GM18870 (cell line): ENCODE measurements at regions not wholly inside any gene's neighbourhood (a gene's known extent, or its start where the extent isn't known, plus 50 kb on each side); places are given as distances from the start of the nearest gene placed in this dataset.

ENCODE experiments used
- ATAC-seq: cut with Tn5 transposase; IDR thresholded peaks from one replicate; pipeline ENCODE4 v1.9.1; 2021; ENCODE audit warnings: moderate library complexity; ENCODE audit not compliant: unreplicated experiment

DNA sequence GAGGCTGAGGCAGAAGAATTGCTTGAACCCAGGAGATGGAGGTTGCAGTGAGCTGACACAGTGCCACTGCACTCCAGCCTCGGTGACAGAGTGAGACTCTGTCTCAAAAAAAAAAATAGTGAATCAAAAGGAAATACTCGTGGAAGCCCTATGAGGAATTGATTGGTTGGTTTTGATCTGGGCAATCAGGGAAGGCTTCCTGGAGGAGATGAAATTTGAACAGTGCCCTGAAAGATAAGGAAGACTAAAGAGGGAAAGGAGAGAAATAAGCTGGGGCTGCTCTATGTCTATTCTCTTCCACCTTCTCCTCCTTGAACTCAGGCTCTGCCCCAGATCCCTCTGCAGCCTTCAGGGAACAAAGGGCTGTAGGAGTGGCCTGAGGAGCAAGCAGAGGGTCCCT, 54.1 kb downstream of the IRF2BPL start:
- ATAC-seq: no peak

DNA sequence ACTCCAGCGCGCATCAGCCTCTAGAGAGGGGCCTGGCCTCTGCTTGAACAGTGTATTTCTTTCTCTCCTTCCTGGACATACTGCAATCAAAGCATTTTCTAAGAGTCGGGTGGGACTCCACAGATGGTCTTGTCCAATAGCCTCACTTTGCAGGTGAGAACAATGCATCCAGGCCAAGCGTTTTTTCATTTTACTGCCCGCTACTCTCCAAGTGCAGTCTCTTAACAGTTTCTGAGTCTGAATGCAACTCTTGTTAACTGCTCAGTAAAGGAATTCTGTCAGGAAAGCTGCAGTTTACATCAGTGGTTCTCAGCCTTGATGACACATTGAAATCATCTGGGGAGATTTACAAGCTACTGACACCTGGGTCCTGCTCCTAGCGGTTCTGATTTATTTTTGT, 57.0 kb downstream of the IRF2BPL start:
- no peak for ATAC-seq

DNA sequence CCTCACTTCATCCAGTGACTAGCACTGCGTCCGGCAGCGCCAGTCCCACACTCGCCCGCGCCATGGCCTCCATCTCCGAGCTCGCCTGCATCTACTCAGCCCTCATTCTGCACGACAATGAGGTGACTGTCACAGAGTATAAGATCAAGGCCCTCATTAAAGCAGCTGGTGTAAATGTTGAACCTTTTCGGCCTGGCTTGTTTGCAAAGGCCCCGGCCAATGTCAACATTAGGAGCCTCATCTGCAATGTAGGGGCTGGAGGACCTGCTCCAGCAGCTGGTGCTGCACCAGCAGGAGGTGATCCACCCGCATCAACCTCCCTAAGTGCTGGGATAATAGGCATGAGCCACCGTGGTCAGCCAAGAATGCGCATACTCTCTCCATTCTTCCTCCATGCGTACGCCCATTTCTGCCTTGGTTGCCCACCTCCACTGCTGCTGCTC, 59.9 kb downstream of the IRF2BPL start:
- ATAC-seq: no peak

DNA sequence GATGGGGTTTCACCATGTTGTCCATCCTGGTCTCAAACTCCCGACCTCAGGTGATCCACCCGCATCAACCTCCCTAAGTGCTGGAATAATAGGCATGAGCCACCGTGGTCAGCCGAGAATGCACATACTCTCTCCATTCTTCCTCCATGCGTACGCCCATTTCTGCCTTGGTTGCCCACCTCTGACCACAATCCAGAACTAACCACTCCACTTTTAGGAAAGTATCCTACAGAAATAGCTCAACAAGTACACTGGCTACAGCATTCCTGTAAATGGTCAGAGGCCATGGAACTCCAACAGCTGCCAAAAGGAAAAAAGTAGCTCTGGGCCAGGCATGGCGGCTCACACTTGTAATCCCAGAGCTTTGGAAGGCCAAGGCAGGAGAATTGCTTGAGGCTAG, 60.7 kb downstream of the IRF2BPL start:
- no peak for ATAC-seq

DNA sequence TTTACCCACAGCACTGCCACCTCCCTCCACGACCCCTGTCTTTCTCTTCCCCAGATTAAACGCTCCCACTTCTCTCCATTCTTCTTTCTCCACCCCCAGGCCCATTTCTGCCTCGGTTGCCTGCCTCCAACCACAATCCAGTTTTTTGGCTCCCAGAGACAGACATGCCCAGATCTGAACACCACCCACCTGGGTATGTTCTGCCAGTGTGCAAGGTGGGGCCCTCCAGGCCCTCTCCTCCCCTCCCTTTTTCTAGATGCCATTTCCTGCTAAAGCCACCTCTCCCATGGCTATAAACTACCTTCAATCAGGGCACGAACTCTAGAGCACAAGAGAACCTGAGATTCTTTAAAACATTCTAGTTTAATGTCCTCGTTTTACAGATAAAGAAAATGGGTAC, 63.3 kb downstream of the IRF2BPL start:
- no peak for ATAC-seq

DNA sequence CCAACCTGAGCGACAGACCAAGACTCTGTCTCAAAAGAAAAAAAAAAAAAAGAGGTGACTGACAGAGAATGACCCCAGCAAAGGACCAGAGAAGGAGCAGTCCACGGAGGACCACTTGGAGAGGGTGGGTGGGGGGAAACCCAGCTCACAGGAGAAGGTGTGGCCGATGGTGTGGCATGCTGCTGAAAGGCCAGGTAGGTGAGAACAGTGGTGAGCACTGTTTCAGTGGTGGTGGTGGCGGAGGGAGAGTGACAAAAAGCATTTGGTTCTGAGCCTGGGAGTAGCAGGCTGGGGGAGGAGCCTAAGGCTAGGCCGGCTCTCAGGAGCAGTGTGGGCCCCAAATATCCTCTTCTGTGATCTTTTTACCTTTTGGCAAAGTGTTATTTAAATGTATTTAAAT, 63.8 kb downstream of the IRF2BPL start:
- no peak for ATAC-seq

DNA sequence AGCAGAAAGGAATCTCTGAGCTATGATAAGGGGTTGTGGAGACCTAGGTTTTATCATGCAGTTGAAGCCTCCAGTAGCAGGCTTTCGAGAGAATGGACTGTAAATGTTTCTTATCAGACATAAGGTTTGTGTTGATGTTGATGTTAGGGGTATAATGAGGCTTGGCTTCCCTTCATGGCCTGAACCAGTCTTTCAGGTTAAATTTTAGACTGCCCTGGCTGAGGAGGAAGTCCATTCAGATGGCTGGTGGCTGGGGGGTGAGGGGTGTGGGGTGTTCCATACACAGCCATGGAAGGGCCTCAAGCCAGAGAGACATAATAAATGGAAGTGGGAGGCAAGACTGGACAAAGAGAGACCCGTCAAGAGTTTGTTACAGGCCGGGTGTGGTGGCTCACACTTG, 65.1 kb downstream of the IRF2BPL start:
- ATAC-seq: no peak

DNA sequence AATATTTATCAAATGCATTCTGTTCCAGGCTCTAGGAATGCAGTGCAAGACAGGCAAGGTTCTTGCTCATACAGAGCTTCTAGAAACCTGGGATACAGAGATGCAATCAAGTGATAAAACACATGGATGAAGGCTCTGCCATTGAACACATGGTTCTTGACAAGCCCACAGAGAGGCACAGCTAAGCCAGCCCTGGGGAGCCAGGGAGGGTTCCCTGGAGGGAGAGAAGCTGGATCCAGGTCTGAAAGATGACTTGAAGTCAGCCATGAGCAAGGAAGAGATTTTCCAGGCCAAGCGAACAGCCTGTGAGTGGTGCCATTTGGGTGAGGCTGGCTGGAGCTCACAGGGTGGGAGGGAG, 66.2 kb downstream of the IRF2BPL start:
- no peak for ATAC-seq

DNA sequence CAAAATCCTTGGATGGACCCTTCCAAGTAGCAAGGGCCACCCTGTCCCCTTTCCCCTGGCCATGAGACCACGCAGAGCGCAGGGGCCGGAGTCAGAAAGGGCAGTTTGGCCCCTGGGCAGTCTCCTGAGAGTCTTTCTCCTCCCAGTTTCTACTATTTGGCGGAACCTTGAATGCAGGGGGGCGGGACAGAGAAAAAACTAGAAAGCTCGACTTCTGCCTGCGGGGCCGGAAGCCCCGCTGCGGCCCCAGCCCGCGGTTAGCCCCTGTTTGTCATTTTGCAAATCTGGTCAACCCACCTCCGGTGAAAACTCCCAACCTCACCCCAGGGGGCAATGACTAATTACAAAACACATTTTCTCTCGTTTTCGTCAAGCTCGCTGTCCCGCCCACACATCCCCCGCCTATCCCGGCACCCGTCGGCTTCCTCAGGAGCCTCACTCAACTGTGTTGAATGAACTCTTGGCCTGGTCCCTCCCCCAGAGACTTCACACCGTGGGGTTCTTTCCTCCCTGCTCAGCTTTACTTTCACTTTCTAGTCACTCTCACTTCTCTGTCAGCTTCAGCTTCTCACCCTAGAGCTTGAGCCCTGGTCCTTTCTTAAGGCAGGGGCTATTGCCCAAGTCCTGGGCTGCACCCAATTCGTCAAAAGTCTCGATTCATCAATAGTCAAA, 66.7 kb downstream of the IRF2BPL start:
- peak; percentile 78 for ATAC-seq

DNA sequence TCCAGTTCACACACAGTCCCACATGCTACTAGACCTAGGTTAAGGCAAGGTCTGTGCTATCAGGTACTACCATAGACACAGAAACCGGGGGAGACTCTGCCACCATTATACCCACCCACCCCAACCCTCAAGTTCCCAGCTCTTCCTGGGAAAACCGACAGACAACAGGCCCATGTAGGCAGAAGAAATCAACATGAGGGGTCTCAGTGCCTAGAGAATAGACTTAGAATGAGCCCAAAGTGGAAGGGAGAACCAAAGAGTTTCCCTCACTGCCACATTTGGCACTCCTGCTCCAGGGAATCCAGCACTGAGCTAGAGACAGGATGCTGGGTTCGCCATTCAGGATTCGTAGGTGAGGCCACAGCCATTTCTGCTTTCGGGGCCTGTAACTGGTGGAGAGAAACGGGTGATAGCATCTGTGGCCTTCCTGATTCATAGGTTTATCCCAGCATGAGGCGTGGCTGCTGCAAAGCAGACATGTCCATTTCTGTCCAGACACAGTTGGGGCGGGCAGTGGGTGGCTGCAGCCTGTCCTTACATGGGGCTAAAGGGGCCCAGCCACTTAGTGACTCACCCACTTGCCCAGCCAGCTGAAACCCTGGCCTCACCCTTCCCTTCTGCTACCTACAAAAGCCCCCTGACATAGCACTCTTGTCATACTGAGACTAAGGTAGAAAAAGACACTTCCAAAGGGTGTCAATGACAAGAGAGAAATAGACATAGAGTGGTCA, 69.4 kb downstream of the IRF2BPL start:
- no peak for ATAC-seq

DNA sequence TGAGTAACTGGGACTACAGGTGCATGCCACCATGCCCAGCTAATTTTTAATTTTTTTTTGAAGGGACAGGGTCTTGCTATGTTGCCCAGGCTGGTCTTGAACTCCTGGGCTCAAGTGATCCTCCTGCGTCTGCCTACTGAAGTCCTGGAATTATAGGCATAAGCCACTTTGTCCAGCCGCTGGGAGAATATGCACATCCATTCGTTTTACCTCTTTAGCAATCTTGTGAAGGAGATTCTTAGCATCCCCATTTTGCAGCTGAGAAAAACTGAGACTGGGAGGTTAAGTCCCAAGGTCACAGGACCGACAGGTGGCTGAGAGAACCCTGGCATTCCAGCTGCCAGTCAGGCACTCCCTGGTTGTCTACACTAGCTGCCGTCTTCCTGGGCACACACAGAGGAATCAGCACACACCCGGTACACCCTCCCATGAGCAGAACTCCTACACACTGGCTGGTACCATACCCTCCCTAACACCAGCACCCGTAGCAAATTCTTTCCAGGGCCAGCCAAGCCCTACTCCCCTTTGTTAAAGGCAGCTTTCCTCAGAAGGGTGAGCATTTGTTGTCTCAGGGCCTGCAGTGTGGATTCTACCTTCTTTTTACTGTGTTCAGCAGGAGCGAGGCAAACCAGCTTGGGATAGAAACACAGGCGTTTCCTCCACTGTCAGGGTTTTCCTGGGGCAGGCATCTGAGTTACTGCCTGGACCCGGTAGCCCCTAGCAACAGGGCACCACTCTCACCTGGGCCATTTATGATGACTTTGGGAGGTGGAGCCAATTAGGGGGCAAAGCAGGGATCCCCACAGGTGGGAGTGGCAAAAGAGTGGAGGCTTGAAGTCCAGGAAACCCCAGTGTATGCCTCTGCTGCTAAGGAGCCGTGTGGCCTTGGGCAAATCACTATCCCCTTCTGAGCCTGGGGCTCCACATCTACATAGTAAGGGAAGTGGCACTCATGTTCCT, 70.2 kb downstream of the IRF2BPL start:
- ATAC-seq: no peak

DNA sequence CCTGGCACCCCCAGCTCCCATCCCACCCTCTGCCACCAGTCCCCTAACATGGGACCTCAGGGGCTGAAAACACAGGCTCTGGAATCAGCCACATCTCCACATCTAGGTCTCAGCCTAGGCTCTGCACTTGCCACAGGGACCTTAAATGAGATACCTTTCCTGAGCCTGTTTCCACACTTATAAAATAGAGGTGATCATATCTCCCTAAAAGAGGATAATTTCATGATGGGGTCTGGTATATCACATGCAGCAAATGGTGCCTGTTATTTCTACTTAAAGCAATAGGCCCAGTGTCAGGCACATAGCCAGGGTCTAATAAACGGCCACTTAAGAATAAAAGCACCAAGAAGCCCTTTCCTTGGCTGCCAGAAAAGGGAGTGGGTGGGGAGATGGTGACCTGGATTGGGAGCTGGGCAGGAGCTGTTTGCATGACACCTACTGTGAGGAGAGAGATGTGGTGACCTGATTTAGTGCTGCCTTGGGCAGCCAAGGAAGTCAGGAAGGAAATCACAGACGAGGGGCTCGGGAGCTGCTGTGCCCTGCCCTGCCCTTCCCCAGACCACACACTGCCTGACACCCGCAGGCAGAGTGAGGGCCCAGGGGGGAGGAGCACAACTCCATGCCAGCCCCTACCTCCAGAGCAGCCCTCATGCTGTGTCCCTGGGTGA, 71.2 kb downstream of the IRF2BPL start:
- ATAC-seq: no peak

DNA sequence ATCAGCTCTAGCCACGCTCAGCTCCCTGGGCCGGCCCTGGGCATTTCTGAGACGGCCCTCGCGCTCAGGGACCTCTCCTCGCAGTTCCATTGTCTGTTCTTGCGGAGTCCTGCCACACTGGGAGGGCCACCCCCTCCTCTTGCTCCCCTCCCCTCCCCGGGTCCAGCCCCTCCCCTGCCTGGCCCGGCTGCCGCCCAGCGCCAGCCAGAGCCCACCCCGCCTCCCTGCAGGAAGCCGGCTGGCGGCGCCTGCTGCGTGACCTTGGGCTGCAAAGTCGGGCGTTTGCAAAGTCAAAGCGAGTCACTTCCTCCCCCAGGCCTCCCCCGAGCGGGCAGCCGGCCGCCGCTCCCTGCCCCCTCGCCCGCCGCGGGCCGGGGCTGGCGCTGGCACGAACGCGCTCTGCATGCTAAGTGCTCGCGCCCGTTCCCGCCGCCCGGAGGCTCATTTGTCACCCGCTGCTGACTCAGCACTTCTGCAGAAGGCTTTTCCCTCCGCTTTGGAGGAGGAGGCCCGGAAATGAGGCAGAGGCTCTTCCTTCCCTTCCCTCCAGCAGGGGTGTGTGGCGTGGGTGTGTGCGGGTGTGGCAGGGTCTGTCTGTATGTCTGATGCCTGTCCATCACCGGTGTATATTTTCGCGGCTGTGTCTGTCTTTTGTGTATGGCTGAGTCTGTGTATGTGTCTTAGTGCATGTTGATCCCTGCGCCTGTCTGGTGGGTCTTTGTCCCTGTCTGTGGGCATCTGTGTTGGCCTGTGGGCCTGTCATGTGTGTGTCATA, 72.0 kb downstream of the IRF2BPL start:
- ATAC-seq: peak; percentile 20

DNA sequence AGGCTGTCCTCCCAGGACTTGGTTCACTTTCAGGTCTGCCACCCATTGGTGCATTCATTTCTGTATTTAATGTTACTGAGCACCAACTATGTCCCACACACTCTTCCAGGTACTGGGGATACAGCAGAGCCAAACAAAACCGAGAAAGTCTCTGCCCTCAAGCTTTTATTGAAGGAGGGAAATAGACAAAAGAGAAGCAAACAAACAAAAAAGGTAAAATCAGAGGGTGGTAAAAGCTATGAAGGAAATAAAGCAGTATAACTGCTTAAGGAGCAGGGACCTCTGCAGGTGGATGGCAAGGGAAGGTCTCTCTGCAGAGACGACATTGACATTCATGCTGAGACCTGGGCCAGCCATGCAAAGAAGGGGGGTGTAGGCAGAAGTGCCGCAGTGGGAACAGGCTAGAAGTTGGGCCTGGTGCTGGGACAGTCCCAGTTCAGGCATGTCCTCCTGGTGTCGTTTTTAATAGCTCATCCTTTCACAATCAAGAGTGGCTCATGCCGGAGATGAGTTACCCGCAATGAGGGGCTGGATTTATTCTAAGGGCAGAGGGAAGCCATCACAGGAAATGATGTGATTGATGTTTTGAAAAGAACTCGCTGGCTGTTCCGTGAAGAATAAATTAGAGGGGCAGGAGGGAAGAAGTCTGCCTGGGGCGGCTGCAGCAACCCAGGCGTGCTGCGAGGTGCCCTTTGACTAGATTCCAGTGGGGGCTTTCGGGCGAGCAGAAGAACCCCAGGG, 72.8 kb downstream of the IRF2BPL start:
- ATAC-seq: peak; percentile 24

DNA sequence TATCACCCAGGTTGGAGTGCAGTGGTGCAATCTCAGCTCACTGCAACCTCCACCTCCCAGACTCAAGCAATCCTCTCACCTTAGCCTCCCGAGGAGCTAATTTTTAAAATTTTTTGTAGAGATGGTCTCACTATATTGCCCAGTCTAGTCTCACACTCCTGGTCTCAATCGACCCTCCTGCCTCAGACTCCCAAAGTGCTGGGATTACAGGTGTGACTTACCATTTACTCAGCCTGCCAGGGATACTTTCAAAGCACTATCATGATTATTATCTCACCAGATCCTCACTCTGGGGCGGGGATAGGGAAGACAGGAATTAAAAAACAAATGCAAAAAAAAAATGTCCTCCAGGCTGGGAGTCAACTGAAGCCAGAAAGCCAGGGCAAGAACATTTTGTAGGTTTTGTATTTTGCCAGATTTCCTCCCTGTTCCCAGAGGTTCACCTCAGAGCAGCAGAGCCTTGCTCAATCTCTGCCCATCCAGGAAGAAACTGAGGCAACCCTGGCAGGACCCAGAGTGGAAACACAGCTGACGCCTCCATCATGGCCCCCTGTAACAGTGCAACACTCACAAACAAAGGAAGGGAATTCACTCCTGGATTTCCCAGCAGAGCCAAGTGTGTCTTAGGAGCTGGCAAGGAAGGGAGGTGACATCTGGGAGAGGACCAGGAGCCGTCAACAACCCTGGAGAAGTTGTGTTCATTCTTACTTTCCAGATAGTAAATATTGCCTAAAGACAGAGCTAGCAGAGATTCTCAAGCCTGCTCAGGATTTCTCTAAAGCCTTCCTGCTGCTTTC, 73.9 kb downstream of the IRF2BPL start:
- ATAC-seq: no peak

DNA sequence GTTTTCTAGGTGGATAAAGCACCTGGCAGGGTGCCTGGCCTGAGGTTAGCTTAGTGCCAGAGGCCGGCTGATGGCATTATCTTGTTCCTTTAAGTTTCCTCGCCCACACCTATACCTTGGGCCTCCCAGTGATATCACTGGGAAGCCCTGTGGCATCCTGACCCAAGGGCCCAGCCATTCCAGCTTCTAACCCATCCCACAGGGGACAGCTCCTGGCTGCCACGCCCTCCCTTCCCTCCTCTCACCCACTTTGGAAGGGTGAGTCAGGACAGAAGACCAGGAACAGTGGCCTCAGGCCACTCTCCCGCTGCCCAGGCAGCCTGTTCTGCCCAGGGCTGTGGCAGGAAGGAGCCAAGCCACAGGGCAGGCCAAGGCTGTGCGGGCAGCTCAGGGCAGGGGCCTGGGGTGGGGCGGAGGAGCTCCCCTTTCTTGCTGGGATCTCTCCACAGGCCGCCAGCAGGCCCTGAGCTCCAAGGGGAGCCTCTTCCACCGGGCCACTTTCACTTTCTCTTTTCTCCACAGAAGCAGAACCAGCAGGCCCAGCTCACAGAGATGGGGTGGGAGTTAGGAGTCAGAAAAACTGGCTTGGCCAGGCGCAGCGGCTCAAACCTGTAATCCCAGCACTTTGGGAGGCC, 75.1 kb downstream of the IRF2BPL start:
- ATAC-seq: no peak

DNA sequence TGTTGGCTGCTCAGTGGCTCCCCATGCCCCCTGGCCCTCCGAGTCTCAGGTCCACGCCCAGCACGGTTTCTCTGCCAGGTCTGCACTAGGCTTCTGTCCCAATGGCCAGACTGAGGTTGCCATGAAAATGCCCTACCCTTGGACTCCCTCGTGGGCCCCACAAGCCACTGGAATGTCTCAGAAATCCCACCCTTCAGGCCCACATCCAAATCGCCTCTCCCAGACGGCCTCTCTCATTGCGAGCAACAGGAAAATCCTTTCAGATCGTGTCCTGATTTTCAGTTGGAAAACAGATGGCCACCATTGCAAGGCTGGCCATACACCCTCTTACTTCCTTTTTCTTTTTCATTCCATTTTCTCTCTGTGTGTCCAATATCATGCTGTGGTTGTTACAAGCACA, 77.3 kb downstream of the IRF2BPL start:
- no peak for ATAC-seq
